SK-N-SH (cell line): ENCODE measurements at regions not wholly inside any gene's neighbourhood (a gene's known extent, or its start where the extent isn't known, plus 50 kb on each side); places are given as distances from the start of the nearest gene placed in this dataset.

Source experiments
- CTCF ChIA-PET: fragments of 300-600, 350-600 bp; formaldehyde crosslinking; extraction: SDS; loops from one replicate; lab custom pipeline; 2021; lab: Yijun Ruan, JAX
- POLR2A ChIA-PET: fragments of 350-600 bp; sonication (Branson Sonifier 250); formaldehyde crosslinking; extraction: SDS; loops from one replicate; lab custom pipeline; 2020; ENCODE audit warnings: antibody characterized with exemption, inconsistent platforms; lab: Yijun Ruan, JAX
- DNase-seq: peaks from one replicate; pipeline ENCODE4 v3.0.0; 2012
- H2AFZ ChIP-seq: fragments of 200-600 bp; sonication (generic); 2 replicates; pipeline ENCODE4 v1.8.1; 2016; ENCODE audit warnings: antibody characterized with exemption, mild to moderate bottlenecking, low read depth
- H3F3A ChIP-seq: fragments of 200-600 bp; sonication (generic); replicated peaks from 2 replicates; pipeline ENCODE3; 2016; ENCODE audit warnings: antibody characterized with exemption, mild to moderate bottlenecking; ENCODE audit not compliant: insufficient read depth
- H3K27ac ChIP-seq, 2 experiments: fragments of 200-500 bp in 1 of 2; fragments of 200-600 bp in 1 of 2; sonication (Bioruptor generic) in 1 of 2; sonication (generic), shearing (Covaris generic) in 1 of 2; 2 replicates each; pipeline versions ENCODE4 v1.5.1 to v1.6.1; 2014 to 2016; ENCODE audit warnings: low read depth in 2 of 2, inconsistent platforms in 1 of 2, low read length in 1 of 2, mild to moderate bottlenecking in 1 of 2, mixed read lengths in 1 of 2
- H3K27me3 ChIP-seq: fragments of 200-600 bp; sonication (generic), shearing (Covaris generic); 2 replicates; pipeline ENCODE4 v1.6.1; 2016; ENCODE audit warnings: mixed run types; ENCODE audit not compliant: insufficient read depth
- H3K36me3 ChIP-seq, 2 experiments: fragments of 200-500 bp in 1 of 2; fragments of 200-600 bp in 1 of 2; sonication (Bioruptor generic) in 1 of 2; sonication (generic) in 1 of 2; replicated peaks in 1 of 2; 2 replicates each; pipeline versions ENCODE3 to v1.5.1; 2014 to 2016; ENCODE audit warnings: low read length in 1 of 2, mild to moderate bottlenecking in 1 of 2; ENCODE audit not compliant: insufficient read depth in 2 of 2, control insufficient read depth in 1 of 2
- H3K4me1 ChIP-seq, 2 experiments: fragments of 200-500 bp in 1 of 2; fragments of 200-600 bp in 1 of 2; sonication (Bioruptor generic) in 1 of 2; sonication (generic), shearing (Covaris generic) in 1 of 2; 2 replicates each; pipeline versions ENCODE4 v1.5.1 to v1.6.1; 2014 to 2016; ENCODE audit warnings: low read depth in 1 of 2, low read length in 1 of 2, mixed run types in 1 of 2; ENCODE audit not compliant: insufficient read depth in 2 of 2, control insufficient read depth in 1 of 2
- H3K4me2 ChIP-seq: fragments of 200-600 bp; sonication (generic), shearing (Covaris generic); 2 replicates; pipeline ENCODE4 v1.6.1; 2017; ENCODE audit warnings: mixed run types
- H3K4me3 ChIP-seq, 2 experiments: fragments of 200-500 bp in 1 of 2; fragments of 200-600 bp in 1 of 2; sonication (Bioruptor generic) in 1 of 2; sonication (generic), shearing (Covaris generic) in 1 of 2; 2 replicates each; pipeline versions ENCODE4 v1.5.1 to v1.8.1; 2014 to 2016; ENCODE audit warnings: low read depth in 2 of 2, inconsistent platforms in 1 of 2, low read length in 1 of 2, mild to moderate bottlenecking in 1 of 2, mixed read lengths in 1 of 2, moderate library complexity in 1 of 2
- H3K79me2 ChIP-seq: fragments of 200-600 bp; sonication (generic); 2 replicates; pipeline ENCODE4 v1.8.1; 2017; ENCODE audit warnings: mild to moderate bottlenecking; ENCODE audit not compliant: insufficient read depth
- H3K9ac ChIP-seq: fragments of 200-600 bp; sonication (generic); 2 replicates; pipeline ENCODE4 v1.6.1; 2017; ENCODE audit warnings: mixed run types
- H3K9me2 ChIP-seq: fragments of 200-600 bp; sonication (generic); 2 replicates; pipeline ENCODE4 v1.6.1; 2017; ENCODE audit warnings: mixed run types
- H3K9me3 ChIP-seq: fragments of 200-600 bp; sonication (generic); 2 replicates; pipeline ENCODE4 v1.6.1; 2017; ENCODE audit warnings: mixed run types, mild to moderate bottlenecking, moderate library complexity
- H4K20me1 ChIP-seq: fragments of 200-600 bp; sonication (generic); 2 replicates; pipeline ENCODE4 v1.6.1; 2017; ENCODE audit warnings: mild to moderate bottlenecking, mixed run types; ENCODE audit not compliant: insufficient read depth
- ELF1 ChIP-seq: IDR thresholded peaks from 2 replicates; pipeline ENCODE4 v1.4.0; 2012
- EP300 ChIP-seq, 2 experiments: IDR thresholded peaks; 2 replicates each; pipeline versions ENCODE4 v1.4.0 to v1.6.1; 2012; ENCODE audit warnings: borderline replicate concordance in 1 of 2, low read depth in 1 of 2, low read length in 1 of 2
- FOSL2 ChIP-seq: IDR thresholded peaks from 2 replicates; pipeline ENCODE4 v1.4.0; 2012; ENCODE audit warnings: low read depth, mild to moderate bottlenecking, moderate library complexity, borderline replicate concordance
- FOXJ3 ChIP-seq: sonication (generic); formaldehyde crosslinking; IDR thresholded peaks from 2 replicates; pipeline ENCODE4 v1.5.1; 2020; ENCODE audit warnings: mild to moderate bottlenecking, missing genetic modification reagents
- FOXM1 ChIP-seq: IDR thresholded peaks from 2 replicates; pipeline ENCODE4 v1.4.0; 2012; ENCODE audit warnings: low read depth, mild to moderate bottlenecking
- JUND ChIP-seq: IDR thresholded peaks from 2 replicates; pipeline ENCODE4 v1.4.0; 2012
- MEF2A ChIP-seq: IDR thresholded peaks from 2 replicates; pipeline ENCODE4 v1.4.0; 2012; ENCODE audit warnings: low read depth, borderline replicate concordance
- MXI1 ChIP-seq: IDR thresholded peaks from 2 replicates; pipeline ENCODE4 v1.6.1; 2012; ENCODE audit warnings: mild to moderate bottlenecking, low read depth, low read length, improper control_type of control experiment
- NFIC ChIP-seq: IDR thresholded peaks from 2 replicates; pipeline ENCODE4 v1.4.0; 2012; ENCODE audit warnings: borderline replicate concordance
- POLR2AphosphoS5 ChIP-seq: IDR thresholded peaks from 2 replicates; pipeline ENCODE4 v1.6.1; 2012; ENCODE audit warnings: low read depth, low read length
- RAD21 ChIP-seq: IDR thresholded peaks from 2 replicates; pipeline ENCODE4 v1.6.1; 2012; ENCODE audit warnings: mild to moderate bottlenecking, low read length
- RFX5 ChIP-seq: IDR thresholded peaks from 2 replicates; pipeline ENCODE4 v1.6.1; 2012; ENCODE audit warnings: mild to moderate bottlenecking, improper control_type of control experiment, low read length
- SIN3A ChIP-seq: IDR thresholded peaks from 2 replicates; pipeline ENCODE4 v1.6.1; 2012; ENCODE audit warnings: low read depth, mild to moderate bottlenecking, low read length, moderate library complexity, borderline replicate concordance
- SMC3 ChIP-seq: IDR thresholded peaks from 2 replicates; pipeline ENCODE4 v1.6.1; 2012; ENCODE audit warnings: low read depth, low read length, improper control_type of control experiment
- TAF1 ChIP-seq: IDR thresholded peaks from 2 replicates; pipeline ENCODE4 v1.6.1; 2012; ENCODE audit warnings: low read depth, mild to moderate bottlenecking, low read length, moderate library complexity, borderline replicate concordance
- TCF12 ChIP-seq: IDR thresholded peaks from 2 replicates; pipeline ENCODE4 v1.4.0; 2012
- WGBS: methylation state at CpG from one replicate; pipeline ENCODE4 v1.1.6; 2017; ENCODE audit warnings: low lambda C conversion rate; 5-methylcytosine and 5-hydroxymethylcytosine counted together
- TF ChIP-seq, protein P1 (sequence below): IDR thresholded peaks from 2 replicates; pipeline ENCODE4 v1.4.0; 2012; ENCODE audit warnings: low read depth, borderline replicate concordance
- TF ChIP-seq, protein P2 (sequence below): fragments of 150-350 bp; IDR thresholded peaks from 2 replicates; pipeline ENCODE4 v1.6.1; 2017; ENCODE audit warnings: antibody characterized with exemption, low read length, low read depth, borderline replicate concordance
- TF ChIP-seq, protein P3 (sequence below): IDR thresholded peaks from 2 replicates; pipeline ENCODE4; 2012
- TF ChIP-seq, protein P4 (sequence below): IDR thresholded peaks from 2 replicates; pipeline ENCODE4 v1.4.0; 2012; ENCODE audit warnings: low read depth

DNA sequence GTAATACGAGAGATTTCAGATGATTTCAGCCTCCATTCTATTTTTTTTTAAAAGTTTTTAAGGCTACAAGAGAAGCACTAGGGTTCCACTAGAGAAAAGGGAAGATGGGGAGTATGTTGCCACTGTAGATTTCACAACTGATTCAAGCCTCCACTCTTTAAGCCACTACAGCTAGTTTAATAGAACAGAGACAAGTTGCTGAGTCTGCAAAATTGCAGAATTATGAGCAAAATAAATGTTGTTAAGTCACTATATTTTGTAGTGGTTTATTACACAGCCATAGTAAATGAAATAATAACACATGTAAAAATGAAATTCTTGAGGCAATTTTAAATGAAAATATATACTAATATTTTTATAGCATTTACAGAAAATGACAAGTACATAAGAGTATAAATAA lies 96.0 kb upstream of the POT1 start:
- POLR2A ChIA-PET, result no interaction called here
- TF ChIP-seq FOSL2 (no peak), TCF12 (no peak), RAD21 (no peak), RFX5 (no peak), POLR2AphosphoS5 (no peak), JUND (no peak), MEF2A (no peak), EP300 (IDR thresholded peaks at IDR 0.05; ENCODE audit: borderline replicate concordance in 1 of 2, low read depth in 1 of 2, low read length in 1 of 2) (no peak)
- TF ChIP-seq, protein P1, sequence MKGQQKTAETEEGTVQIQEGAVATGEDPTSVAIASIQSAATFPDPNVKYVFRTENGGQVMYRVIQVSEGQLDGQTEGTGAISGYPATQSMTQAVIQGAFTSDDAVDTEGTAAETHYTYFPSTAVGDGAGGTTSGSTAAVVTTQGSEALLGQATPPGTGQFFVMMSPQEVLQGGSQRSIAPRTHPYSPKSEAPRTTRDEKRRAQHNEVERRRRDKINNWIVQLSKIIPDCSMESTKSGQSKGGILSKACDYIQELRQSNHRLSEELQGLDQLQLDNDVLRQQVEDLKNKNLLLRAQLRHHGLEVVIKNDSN, result no peak
- TF ChIP-seq, all 33 proteins: peak for 0
- H3F3A ChIP-seq, result no peaks in the 10 kb centered on the region
- H3K36me3 ChIP-seq, result no peaks in the 10 kb centered on the region
- no peak overlapping the region for H3K4me2 ChIP-seq
- no peak overlapping the region for H3K4me3 ChIP-seq
- H3K27ac ChIP-seq, result no peak overlapping the region
- no peaks in the 10 kb centered on the region for H3K4me1 ChIP-seq
- CTCF ChIA-PET, result interaction anchor here (1.1 kb wide), 1 partner anchor 35 kb away, joined by 3 read pairs; no protein-coding TSS in a partner anchor
- no peaks in the 10 kb centered on the region for H3K27me3 ChIP-seq
- H3K79me2 ChIP-seq, result no peaks in the 10 kb centered on the region
- no peak for DNase-seq
- no peak overlapping the region for H2AFZ ChIP-seq
- no peaks in the 10 kb centered on the region for H3K9me2 ChIP-seq
- 83% methylated on average over 1 of the region's 1 CpG for WGBS
- no peaks in the 10 kb centered on the region for H3K9me3 ChIP-seq
- no peak overlapping the region for H3K9ac ChIP-seq
- no peaks in the 10 kb centered on the region for H4K20me1 ChIP-seq

DNA sequence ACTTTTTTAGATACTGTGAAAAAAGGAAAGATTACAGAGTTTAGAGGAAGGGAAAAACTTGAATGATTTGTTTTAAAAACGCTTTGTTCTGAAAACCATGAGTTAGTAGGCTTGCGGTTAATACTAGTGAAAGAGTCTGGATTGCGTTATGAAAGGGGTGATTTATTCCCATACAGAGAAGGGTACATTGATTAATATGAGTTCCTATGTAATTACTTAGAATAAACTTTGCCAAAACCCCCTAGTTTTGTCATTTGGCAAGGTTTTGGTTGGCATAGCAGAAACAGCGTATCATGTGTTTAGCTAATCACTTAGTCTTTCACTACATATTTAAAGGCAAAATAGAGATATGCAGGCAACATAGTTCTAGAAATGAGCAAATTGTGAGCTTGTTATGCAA lies 91.2 kb upstream of the POT1 start:
- Histone ChIP-seq H3K27ac (no peak overlapping the region), H3K79me2 (no peaks in the 10 kb centered on the region), H3K9me2 (no peaks in the 10 kb centered on the region), H3K4me2 (no peak overlapping the region), H3K9ac (no peak overlapping the region), H3F3A (peaks cover 5% of the 10 kb centered on the region), H3K9me3 (no peaks in the 10 kb centered on the region), H3K27me3 (no peaks in the 10 kb centered on the region), H4K20me1 (no peaks in the 10 kb centered on the region), H2AFZ (no peak overlapping the region), H3K4me1 (no peaks in the 10 kb centered on the region; a peak in 1 of 4 replicates), H3K4me3 (no peak overlapping the region), H3K36me3 (no peaks in the 10 kb centered on the region)
- WGBS, result 84% methylated on average over 4 of the region's 4 CpGs
- ChIA-PET CTCF (interaction anchor here (1.1 kb wide), 1 partner anchor 62 kb away, joined by 3 read pairs; no protein-coding TSS in a partner anchor), POLR2A (no interaction called here)
- TF ChIP-seq EP300 (IDR thresholded peaks at IDR 0.05; ENCODE audit: borderline replicate concordance in 1 of 2, low read depth in 1 of 2, low read length in 1 of 2), result no peak
- TF ChIP-seq FOSL2, result no peak
- no peak for TF ChIP-seq SMC3
- TF ChIP-seq MXI1, result no peak
- TF ChIP-seq FOXM1, result no peak
- TF ChIP-seq TAF1, result no peak
- TF ChIP-seq FOXJ3 (CRISPR knock-in tag), result no peak
- no peak for TF ChIP-seq NFIC
- no peak for TF ChIP-seq JUND
- no peak for TF ChIP-seq ELF1
- TF ChIP-seq, protein P2, sequence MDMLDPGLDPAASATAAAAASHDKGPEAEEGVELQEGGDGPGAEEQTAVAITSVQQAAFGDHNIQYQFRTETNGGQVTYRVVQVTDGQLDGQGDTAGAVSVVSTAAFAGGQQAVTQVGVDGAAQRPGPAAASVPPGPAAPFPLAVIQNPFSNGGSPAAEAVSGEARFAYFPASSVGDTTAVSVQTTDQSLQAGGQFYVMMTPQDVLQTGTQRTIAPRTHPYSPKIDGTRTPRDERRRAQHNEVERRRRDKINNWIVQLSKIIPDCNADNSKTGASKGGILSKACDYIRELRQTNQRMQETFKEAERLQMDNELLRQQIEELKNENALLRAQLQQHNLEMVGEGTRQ, result no peak
- TF ChIP-seq, protein P3, sequence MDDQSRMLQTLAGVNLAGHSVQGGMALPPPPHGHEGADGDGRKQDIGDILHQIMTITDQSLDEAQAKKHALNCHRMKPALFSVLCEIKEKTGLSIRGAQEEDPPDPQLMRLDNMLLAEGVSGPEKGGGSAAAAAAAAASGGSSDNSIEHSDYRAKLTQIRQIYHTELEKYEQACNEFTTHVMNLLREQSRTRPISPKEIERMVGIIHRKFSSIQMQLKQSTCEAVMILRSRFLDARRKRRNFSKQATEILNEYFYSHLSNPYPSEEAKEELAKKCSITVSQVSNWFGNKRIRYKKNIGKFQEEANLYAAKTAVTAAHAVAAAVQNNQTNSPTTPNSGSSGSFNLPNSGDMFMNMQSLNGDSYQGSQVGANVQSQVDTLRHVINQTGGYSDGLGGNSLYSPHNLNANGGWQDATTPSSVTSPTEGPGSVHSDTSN, result no peak
- TF ChIP-seq SIN3A, result no peak
- no peak for TF ChIP-seq POLR2AphosphoS5
- TF ChIP-seq, protein P1, result no peak
- TF ChIP-seq, protein P4, sequence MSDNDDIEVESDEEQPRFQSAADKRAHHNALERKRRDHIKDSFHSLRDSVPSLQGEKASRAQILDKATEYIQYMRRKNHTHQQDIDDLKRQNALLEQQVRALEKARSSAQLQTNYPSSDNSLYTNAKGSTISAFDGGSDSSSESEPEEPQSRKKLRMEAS, result no peak
- DNase-seq, result no peak
